ENCODE measurements at regions not wholly inside any gene's neighbourhood (a gene's known extent, or its start where the extent isn't known, plus 50 kb on each side); places are given as distances from the start of the nearest gene placed in this dataset.

GRCh38 chr3:103210583-103210982, 775.8 kb downstream of the ZPLD1 start:
- no peaks in the 10 kb centered on the region for H3K36me3 ChIP-seq (replicated peaks; ENCODE audit: insufficient read depth, low read length)
- H3K4me2 ChIP-seq (ENCODE audit: low read depth, low read length), result no peak overlapping the region
- H3K9me2 ChIP-seq (replicated peaks; ENCODE audit: insufficient read depth, low read length), result no peaks in the 10 kb centered on the region
- no peaks in the 10 kb centered on the region for H4K20me1 ChIP-seq (ENCODE audit: insufficient read depth, low read length)
- no peak overlapping the region for H3K27ac ChIP-seq (ENCODE audit: low read length)
- DNase-seq, result no peak
- H3K9me3 ChIP-seq (replicated peaks; ENCODE audit: insufficient read depth, low read length), result no peaks in the 10 kb centered on the region
- H3F3A ChIP-seq (ENCODE audit: insufficient read depth, low read length), result no peaks in the 10 kb centered on the region
- no peak overlapping the region for H3K4me3 ChIP-seq (ENCODE audit: low read length)
- H3K79me2 ChIP-seq (ENCODE audit: low read length), result no peaks in the 10 kb centered on the region
- no peak overlapping the region for H3K9ac ChIP-seq (ENCODE audit: low read length)
- no peaks in the 10 kb centered on the region for H3K27me3 ChIP-seq (replicated peaks; ENCODE audit: insufficient read depth, low read length)
- H2AFZ ChIP-seq (ENCODE audit: low read length), result no peak overlapping the region
- H3K4me1 ChIP-seq (ENCODE audit: low read length), result no peaks in the 10 kb centered on the region
- TF ChIP-seq EZH2 (optimal IDR thresholded peaks at IDR 0.05; ENCODE audit: low read depth, low read length) (no peak), EZH2phosphoT487 (IDR thresholded peaks at IDR 0.05; ENCODE audit: low read length) (no peak), CTCF (IDR thresholded peaks at IDR 0.05; ENCODE audit: low read length) (no peak)

- Histone ChIP-seq H3K27ac (ENCODE audit: low read length) (no peak overlapping the region), H4K20me1 (ENCODE audit: insufficient read depth, low read length) (no peaks in the 10 kb centered on the region)
These were observed 783.3 kb downstream of the ZPLD1 start for GRCh38 chr3:103218146-103218545.

GRCh38 chr3:103218793-103219192, 784.0 kb downstream of the ZPLD1 start:
- H2AFZ ChIP-seq (ENCODE audit: low read length), result no peak overlapping the region
- no peaks in the 10 kb centered on the region for H3K36me3 ChIP-seq (replicated peaks; ENCODE audit: insufficient read depth, low read length)
- TF ChIP-seq EZH2phosphoT487 (IDR thresholded peaks at IDR 0.05; ENCODE audit: low read length), result no peak
- TF ChIP-seq EZH2 (optimal IDR thresholded peaks at IDR 0.05; ENCODE audit: low read depth, low read length), result no peak
- TF ChIP-seq CTCF (IDR thresholded peaks at IDR 0.05; ENCODE audit: low read length), result no peak
- H3K27me3 ChIP-seq (replicated peaks; ENCODE audit: insufficient read depth, low read length), result no peaks in the 10 kb centered on the region
- H3K4me1 ChIP-seq (ENCODE audit: low read length), result 0 out of 2 replicates have a peak, but pooled peaks cover 4% of the 10 kb centered on the region
- H3K9ac ChIP-seq (ENCODE audit: low read length), result no peak overlapping the region
- no peak overlapping the region for H3K4me2 ChIP-seq (ENCODE audit: low read depth, low read length)
- no peaks in the 10 kb centered on the region for H3K9me3 ChIP-seq (replicated peaks; ENCODE audit: insufficient read depth, low read length)
- no peaks in the 10 kb centered on the region for H4K20me1 ChIP-seq (ENCODE audit: insufficient read depth, low read length)
- H3K4me3 ChIP-seq (ENCODE audit: low read length), result no peak overlapping the region
- H3K79me2 ChIP-seq (ENCODE audit: low read length), result no peaks in the 10 kb centered on the region
- H3K9me2 ChIP-seq (replicated peaks; ENCODE audit: insufficient read depth, low read length), result no peaks in the 10 kb centered on the region
- DNase-seq, result no peak
- H3K27ac ChIP-seq (ENCODE audit: low read length), result no peak overlapping the region
- H3F3A ChIP-seq (ENCODE audit: insufficient read depth, low read length), result no peaks in the 10 kb centered on the region

More at GRCh38 chr3:103218146-103218545, 783.3 kb downstream of the ZPLD1 start:
- Histone ChIP-seq H3K9me2 (replicated peaks; ENCODE audit: insufficient read depth, low read length) (no peaks in the 10 kb centered on the region), H3K27me3 (replicated peaks; ENCODE audit: insufficient read depth, low read length) (no peaks in the 10 kb centered on the region), H3K36me3 (replicated peaks; ENCODE audit: insufficient read depth, low read length) (no peaks in the 10 kb centered on the region), H3K4me2 (ENCODE audit: low read depth, low read length) (no peak overlapping the region), H3K4me1 (ENCODE audit: low read length) (0 out of 2 replicates have a peak, but pooled peaks cover 4% of the 10 kb centered on the region), H3K4me3 (ENCODE audit: low read length) (no peak overlapping the region), H3K9me3 (replicated peaks; ENCODE audit: insufficient read depth, low read length) (no peaks in the 10 kb centered on the region), H3K79me2 (ENCODE audit: low read length) (no peaks in the 10 kb centered on the region), H3F3A (ENCODE audit: insufficient read depth, low read length) (no peaks in the 10 kb centered on the region), H3K9ac (ENCODE audit: low read length) (no peak overlapping the region), H2AFZ (ENCODE audit: low read length) (no peak overlapping the region)
- TF ChIP-seq EZH2 (optimal IDR thresholded peaks at IDR 0.05; ENCODE audit: low read depth, low read length) (no peak), EZH2phosphoT487 (IDR thresholded peaks at IDR 0.05; ENCODE audit: low read length) (no peak), CTCF (IDR thresholded peaks at IDR 0.05; ENCODE audit: low read length) (no peak)
- DNase-seq, result peak; percentile 60

Data from MM.1S (cell line).